ENCODE measurements at regions not wholly inside any gene's neighbourhood (a gene's known extent, or its start where the extent isn't known, plus 50 kb on each side); places are given as distances from the start of the nearest gene placed in this dataset.

DNA sequence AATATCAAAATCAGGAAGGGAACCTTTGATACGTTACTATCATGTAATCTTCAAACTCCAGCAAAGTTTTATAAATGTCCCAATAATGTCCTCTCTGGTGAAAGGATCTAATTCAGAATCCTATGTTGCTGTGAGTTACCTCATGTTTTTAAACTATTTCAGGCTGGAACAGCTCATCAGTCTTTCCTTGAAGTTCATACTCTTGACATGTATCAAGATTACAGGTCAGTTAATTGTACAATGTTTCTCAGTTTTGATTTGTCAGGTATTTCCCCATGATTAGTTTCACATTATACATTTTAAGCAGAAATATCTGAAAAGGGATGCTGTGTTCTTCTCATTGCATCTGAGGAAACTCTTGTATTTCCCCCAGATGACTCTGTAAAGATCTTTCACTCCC is 136.5 kb upstream of the HS3ST1 start (continued):
- TF ChIP-seq HNF4A (conservative IDR thresholded peaks at IDR 0.05): no peak
- no peak for TF ChIP-seq YY1 (IDR thresholded peaks at IDR 0.05)
- no peak for TF ChIP-seq GABPA (IDR thresholded peaks at IDR 0.05 in 1 of 2, conservative IDR thresholded peaks at IDR 0.05 in 1 of 2)
- no peak for TF ChIP-seq SP1 (IDR thresholded peaks at IDR 0.05)
- TF ChIP-seq, protein P1, sequence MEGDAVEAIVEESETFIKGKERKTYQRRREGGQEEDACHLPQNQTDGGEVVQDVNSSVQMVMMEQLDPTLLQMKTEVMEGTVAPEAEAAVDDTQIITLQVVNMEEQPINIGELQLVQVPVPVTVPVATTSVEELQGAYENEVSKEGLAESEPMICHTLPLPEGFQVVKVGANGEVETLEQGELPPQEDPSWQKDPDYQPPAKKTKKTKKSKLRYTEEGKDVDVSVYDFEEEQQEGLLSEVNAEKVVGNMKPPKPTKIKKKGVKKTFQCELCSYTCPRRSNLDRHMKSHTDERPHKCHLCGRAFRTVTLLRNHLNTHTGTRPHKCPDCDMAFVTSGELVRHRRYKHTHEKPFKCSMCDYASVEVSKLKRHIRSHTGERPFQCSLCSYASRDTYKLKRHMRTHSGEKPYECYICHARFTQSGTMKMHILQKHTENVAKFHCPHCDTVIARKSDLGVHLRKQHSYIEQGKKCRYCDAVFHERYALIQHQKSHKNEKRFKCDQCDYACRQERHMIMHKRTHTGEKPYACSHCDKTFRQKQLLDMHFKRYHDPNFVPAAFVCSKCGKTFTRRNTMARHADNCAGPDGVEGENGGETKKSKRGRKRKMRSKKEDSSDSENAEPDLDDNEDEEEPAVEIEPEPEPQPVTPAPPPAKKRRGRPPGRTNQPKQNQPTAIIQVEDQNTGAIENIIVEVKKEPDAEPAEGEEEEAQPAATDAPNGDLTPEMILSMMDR (IDR thresholded peaks at IDR 0.05; ENCODE audit: low read depth, low read length, missing input control): no peak
- TF ChIP-seq HNF4G (IDR thresholded peaks at IDR 0.05): no peak

DNA sequence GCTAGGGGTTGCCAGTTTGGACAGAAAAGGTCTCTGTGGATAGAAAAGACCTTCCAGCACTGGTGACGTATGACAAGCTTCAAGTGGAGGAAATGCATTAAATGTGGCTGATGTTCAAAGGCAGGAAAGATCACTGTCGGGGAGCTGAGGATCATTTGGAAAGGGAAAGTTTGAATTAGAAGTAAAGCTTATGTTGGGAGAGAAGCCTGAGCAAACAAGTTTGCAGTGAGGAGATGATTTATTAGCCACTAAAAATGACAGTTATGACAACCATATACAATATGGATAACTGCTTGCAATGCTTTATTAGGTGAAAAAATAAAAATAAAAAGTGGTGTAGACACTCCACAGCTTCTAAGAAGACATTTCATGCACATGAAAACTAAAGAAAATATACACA is 135.3 kb upstream of the HS3ST1 start:
- TF ChIP-seq, protein P2, sequence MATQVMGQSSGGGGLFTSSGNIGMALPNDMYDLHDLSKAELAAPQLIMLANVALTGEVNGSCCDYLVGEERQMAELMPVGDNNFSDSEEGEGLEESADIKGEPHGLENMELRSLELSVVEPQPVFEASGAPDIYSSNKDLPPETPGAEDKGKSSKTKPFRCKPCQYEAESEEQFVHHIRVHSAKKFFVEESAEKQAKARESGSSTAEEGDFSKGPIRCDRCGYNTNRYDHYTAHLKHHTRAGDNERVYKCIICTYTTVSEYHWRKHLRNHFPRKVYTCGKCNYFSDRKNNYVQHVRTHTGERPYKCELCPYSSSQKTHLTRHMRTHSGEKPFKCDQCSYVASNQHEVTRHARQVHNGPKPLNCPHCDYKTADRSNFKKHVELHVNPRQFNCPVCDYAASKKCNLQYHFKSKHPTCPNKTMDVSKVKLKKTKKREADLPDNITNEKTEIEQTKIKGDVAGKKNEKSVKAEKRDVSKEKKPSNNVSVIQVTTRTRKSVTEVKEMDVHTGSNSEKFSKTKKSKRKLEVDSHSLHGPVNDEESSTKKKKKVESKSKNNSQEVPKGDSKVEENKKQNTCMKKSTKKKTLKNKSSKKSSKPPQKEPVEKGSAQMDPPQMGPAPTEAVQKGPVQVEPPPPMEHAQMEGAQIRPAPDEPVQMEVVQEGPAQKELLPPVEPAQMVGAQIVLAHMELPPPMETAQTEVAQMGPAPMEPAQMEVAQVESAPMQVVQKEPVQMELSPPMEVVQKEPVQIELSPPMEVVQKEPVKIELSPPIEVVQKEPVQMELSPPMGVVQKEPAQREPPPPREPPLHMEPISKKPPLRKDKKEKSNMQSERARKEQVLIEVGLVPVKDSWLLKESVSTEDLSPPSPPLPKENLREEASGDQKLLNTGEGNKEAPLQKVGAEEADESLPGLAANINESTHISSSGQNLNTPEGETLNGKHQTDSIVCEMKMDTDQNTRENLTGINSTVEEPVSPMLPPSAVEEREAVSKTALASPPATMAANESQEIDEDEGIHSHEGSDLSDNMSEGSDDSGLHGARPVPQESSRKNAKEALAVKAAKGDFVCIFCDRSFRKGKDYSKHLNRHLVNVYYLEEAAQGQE (IDR thresholded peaks at IDR 0.05): no peak
- no peak for TF ChIP-seq RXRA (IDR thresholded peaks at IDR 0.05)
- TF ChIP-seq, protein P3, sequence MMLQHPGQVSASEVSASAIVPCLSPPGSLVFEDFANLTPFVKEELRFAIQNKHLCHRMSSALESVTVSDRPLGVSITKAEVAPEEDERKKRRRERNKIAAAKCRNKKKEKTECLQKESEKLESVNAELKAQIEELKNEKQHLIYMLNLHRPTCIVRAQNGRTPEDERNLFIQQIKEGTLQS (IDR thresholded peaks at IDR 0.05): no peak
- TF ChIP-seq HNF4G (IDR thresholded peaks at IDR 0.05): no peak
- TF ChIP-seq HNF4A (conservative IDR thresholded peaks at IDR 0.05): no peak
- TF ChIP-seq, protein P4, sequence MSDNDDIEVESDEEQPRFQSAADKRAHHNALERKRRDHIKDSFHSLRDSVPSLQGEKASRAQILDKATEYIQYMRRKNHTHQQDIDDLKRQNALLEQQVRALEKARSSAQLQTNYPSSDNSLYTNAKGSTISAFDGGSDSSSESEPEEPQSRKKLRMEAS (IDR thresholded peaks at IDR 0.05): no peak
- no peak for TF ChIP-seq NR2F2 (IDR thresholded peaks at IDR 0.05)
- TF ChIP-seq, protein P1 (IDR thresholded peaks at IDR 0.05; ENCODE audit: low read depth, low read length, missing input control): no peak
- TF ChIP-seq JUND (IDR thresholded peaks at IDR 0.05): no peak
- TF ChIP-seq YY1 (IDR thresholded peaks at IDR 0.05): no peak
- TF ChIP-seq TAF1 (conservative IDR thresholded peaks at IDR 0.05): no peak
- no peak for TF ChIP-seq RAD21 (IDR thresholded peaks at IDR 0.05)
- no peak for TF ChIP-seq FOXA2 (IDR thresholded peaks at IDR 0.05)
- no peak for TF ChIP-seq EGR1 (IDR thresholded peaks at IDR 0.05; ENCODE audit: low read depth in 2 of 2)
- Histone ChIP-seq H3K4me3 (ENCODE audit: low read depth in 1 of 3, low read length in 3 of 3) (no peak overlapping the region), H3K4me1 (ENCODE audit: control insufficient read depth in 4 of 4, insufficient read depth in 4 of 4, low read length in 3 of 4) (no peaks in the 10 kb centered on the region), H3K9ac (ENCODE audit: low read depth in 1 of 2, low read length in 2 of 2) (no peak overlapping the region), H3K27ac (ENCODE audit: low read depth in 1 of 2, low read length in 2 of 2) (no peak overlapping the region), H3K9me3 (ENCODE audit: control insufficient read depth in 4 of 4, low read length in 3 of 4) (no peaks in the 10 kb centered on the region), H3K36me3 (ENCODE audit: control insufficient read depth in 4 of 4, insufficient read depth in 3 of 4, low read depth in 1 of 4, low read length in 3 of 4) (no peaks in the 10 kb centered on the region), H3K27me3 (ENCODE audit: control insufficient read depth in 4 of 4, insufficient read depth in 4 of 4, low read length in 3 of 4) (no peaks in the 10 kb centered on the region)
- 66% methylated on average over 2 of the region's 2 CpGs for WGBS
- no peak for DNase-seq (ENCODE audit: low spot score)
